HL-60 (cell line): ENCODE measurements at regions not wholly inside any gene's neighbourhood (a gene's known extent, or its start where the extent isn't known, plus 50 kb on each side); places are given as distances from the start of the nearest gene placed in this dataset.

Experiments
- DNase-seq, 2 experiments: peaks; one replicate each; pipeline ENCODE4 v3.0.0-alpha.2; 2010 to 2020; ENCODE audit warnings: low read depth in 1 of 2, low spot score in 1 of 2
- H3K27ac ChIP-seq: fragments of 250-450 bp; sonication (Bioruptor Pico); replicated peaks from 2 replicates; pipeline ENCODE4 v1.5.1; 2020; ENCODE audit warnings: mild to moderate bottlenecking, moderate library complexity
- H3K27me3 ChIP-seq: fragments of 250-450 bp; sonication (Bioruptor Pico); 2 replicates; pipeline ENCODE4 v1.5.1; 2021; ENCODE audit warnings: mild to moderate bottlenecking, moderate library complexity; ENCODE audit not compliant: insufficient read depth, poor library complexity, severe bottlenecking
- H3K4me3 ChIP-seq: replicated peaks from 2 replicates; pipeline ENCODE4 v1.5.1; 2011; ENCODE audit warnings: mild to moderate bottlenecking, control low read depth, low read length; ENCODE audit not compliant: insufficient read depth
- GABPA ChIP-seq: IDR thresholded peaks from 2 replicates; pipeline ENCODE4 v1.6.1; 2012; ENCODE audit warnings: low read depth
- POLR2AphosphoS5 ChIP-seq: IDR thresholded peaks from 2 replicates; pipeline ENCODE4 v1.6.1; 2012; ENCODE audit warnings: low read depth
- SPI1 ChIP-seq: IDR thresholded peaks from 2 replicates; pipeline ENCODE4 v1.6.1; 2012; ENCODE audit warnings: low read depth, mild to moderate bottlenecking, borderline replicate concordance
- TF ChIP-seq, protein P1 (sequence below): IDR thresholded peaks from 2 replicates; pipeline ENCODE4 v1.6.1; 2012; ENCODE audit warnings: low read depth; ENCODE audit not compliant: insufficient replicate concordance
- TF ChIP-seq, protein P2 (sequence below): IDR thresholded peaks from one replicate; pipeline ENCODE4 v1.5.1; 2011; ENCODE audit warnings: low read length, control low read depth, inconsistent platforms; ENCODE audit not compliant: insufficient read depth

DNA sequence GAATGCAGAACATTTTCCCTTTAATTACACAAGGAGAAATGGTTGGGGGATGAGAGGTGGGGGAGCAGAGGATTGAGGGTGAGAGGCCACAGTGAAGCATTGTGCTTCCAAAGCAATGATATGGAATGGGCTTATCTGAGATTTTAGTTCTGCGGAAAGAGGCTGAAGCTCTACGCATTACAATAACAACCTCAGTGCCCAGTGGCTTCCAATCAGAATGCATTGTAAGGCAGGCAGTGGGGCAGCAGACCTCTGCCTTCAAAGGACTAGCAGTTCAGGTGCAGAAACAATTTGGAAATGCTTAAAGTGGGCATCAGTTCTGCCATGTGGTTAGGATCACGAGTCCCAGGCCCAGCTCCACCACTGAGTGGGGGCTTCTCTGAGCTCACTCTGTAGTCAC is 251.0 kb upstream of the ZMIZ1 start:
- no peak for DNase-seq
- Histone ChIP-seq H3K27me3 (no peaks in the 10 kb centered on the region), H3K4me3 (no peak overlapping the region), H3K27ac (no peak overlapping the region)
- TF ChIP-seq POLR2AphosphoS5 (no peak), SPI1 (no peak), GABPA (no peak)
- TF ChIP-seq, protein P1, sequence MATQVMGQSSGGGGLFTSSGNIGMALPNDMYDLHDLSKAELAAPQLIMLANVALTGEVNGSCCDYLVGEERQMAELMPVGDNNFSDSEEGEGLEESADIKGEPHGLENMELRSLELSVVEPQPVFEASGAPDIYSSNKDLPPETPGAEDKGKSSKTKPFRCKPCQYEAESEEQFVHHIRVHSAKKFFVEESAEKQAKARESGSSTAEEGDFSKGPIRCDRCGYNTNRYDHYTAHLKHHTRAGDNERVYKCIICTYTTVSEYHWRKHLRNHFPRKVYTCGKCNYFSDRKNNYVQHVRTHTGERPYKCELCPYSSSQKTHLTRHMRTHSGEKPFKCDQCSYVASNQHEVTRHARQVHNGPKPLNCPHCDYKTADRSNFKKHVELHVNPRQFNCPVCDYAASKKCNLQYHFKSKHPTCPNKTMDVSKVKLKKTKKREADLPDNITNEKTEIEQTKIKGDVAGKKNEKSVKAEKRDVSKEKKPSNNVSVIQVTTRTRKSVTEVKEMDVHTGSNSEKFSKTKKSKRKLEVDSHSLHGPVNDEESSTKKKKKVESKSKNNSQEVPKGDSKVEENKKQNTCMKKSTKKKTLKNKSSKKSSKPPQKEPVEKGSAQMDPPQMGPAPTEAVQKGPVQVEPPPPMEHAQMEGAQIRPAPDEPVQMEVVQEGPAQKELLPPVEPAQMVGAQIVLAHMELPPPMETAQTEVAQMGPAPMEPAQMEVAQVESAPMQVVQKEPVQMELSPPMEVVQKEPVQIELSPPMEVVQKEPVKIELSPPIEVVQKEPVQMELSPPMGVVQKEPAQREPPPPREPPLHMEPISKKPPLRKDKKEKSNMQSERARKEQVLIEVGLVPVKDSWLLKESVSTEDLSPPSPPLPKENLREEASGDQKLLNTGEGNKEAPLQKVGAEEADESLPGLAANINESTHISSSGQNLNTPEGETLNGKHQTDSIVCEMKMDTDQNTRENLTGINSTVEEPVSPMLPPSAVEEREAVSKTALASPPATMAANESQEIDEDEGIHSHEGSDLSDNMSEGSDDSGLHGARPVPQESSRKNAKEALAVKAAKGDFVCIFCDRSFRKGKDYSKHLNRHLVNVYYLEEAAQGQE = no peak
- TF ChIP-seq, protein P2, sequence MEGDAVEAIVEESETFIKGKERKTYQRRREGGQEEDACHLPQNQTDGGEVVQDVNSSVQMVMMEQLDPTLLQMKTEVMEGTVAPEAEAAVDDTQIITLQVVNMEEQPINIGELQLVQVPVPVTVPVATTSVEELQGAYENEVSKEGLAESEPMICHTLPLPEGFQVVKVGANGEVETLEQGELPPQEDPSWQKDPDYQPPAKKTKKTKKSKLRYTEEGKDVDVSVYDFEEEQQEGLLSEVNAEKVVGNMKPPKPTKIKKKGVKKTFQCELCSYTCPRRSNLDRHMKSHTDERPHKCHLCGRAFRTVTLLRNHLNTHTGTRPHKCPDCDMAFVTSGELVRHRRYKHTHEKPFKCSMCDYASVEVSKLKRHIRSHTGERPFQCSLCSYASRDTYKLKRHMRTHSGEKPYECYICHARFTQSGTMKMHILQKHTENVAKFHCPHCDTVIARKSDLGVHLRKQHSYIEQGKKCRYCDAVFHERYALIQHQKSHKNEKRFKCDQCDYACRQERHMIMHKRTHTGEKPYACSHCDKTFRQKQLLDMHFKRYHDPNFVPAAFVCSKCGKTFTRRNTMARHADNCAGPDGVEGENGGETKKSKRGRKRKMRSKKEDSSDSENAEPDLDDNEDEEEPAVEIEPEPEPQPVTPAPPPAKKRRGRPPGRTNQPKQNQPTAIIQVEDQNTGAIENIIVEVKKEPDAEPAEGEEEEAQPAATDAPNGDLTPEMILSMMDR = no peak

DNA sequence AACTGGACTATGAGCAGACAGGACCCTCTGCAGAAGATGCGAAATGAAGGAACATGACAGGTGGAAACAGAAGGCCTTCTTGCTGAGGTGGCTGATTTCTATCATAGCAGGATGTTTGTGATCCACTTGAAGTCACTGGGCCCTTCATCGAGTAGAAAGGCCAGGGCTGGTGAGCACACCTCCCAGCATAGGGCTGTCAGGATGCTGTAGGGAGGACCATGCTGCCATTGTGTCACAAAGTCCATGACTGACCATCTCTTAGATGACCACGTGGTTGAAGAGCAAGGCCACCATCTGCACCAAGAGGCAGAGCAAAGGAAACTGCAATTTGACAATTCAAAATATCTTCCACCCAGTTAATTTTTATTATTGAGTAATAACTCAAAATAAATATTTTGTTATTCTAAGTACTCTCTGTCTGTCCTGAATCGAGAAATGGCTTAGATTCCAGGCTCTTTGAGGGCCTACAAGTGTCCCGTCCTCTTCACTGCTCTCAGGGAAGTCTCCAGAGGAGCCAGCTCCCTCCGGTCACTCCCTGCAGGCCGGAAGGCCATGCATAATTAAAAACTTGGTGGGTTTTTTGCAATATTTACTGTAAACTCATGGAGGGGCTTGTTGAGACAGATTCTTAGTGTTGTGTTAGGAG is 249.3 kb upstream of the ZMIZ1 start:
- TF ChIP-seq, protein P2 = no peak
- TF ChIP-seq POLR2AphosphoS5 (no peak), GABPA (no peak), SPI1 (no peak)
- TF ChIP-seq, protein P1 = no peak

DNA sequence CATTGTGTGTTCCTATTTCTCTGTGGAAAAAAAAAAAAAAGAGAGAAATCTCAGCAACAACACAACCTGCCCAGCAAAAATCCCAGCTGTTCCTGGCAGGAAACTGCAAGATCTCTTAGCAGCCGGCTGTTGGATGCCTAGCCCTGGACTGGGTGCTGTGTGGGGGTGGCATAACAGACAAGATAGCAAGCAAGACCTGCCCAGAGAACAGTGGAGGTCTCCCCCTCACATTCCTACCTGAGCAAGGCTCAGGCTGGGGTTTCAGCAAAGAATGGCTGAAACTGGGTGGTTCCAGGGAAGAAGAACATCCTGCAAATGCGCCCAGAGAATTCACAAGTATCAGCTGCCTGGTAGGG is 248.8 kb upstream of the ZMIZ1 start:
- Histone ChIP-seq H3K27me3 (no peaks in the 10 kb centered on the region), H3K27ac (no peak overlapping the region), H3K4me3 (no peak overlapping the region)
- DNase-seq = no peak
- TF ChIP-seq POLR2AphosphoS5 (no peak), SPI1 (no peak)
- TF ChIP-seq, protein P2 = no peak

More for the DNA sequence above, 249.3 kb upstream of the ZMIZ1 start:
- Histone ChIP-seq H3K27ac (no peak overlapping the region), H3K27me3 (no peaks in the 10 kb centered on the region), H3K4me3 (no peak overlapping the region)
- DNase-seq = no peak

DNA sequence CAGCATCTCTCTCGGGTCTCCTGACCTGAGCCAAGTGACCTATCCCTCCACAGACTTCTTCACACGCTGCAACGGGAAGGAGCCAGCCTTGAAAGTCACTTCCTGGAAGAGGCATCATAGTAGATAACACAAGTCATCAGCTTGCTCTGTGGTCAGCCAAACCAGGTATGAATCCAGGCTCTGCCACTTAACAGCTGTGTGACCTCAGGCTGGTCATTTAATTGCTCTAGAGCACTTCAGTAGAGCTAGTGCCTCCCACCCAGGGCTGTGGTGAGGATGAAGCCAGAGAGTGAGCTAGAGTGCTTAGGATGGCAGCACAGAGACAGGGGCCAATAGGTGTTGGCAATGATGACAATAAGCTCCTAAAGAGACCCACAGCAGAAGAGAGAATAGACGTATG is 247.7 kb upstream of the ZMIZ1 start:
- Histone ChIP-seq H3K27me3 (no peaks in the 10 kb centered on the region), H3K27ac (no peak overlapping the region), H3K4me3 (no peak overlapping the region)
- TF ChIP-seq GABPA (no peak), SPI1 (no peak), POLR2AphosphoS5 (no peak)
- TF ChIP-seq, protein P2 = no peak
- TF ChIP-seq, protein P1 = no peak
- DNase-seq = no peak
